ENCODE measurements at regions not wholly inside any gene's neighbourhood (a gene's known extent, or its start where the extent isn't known, plus 50 kb on each side); places are given as distances from the start of the nearest gene placed in this dataset.

DNA sequence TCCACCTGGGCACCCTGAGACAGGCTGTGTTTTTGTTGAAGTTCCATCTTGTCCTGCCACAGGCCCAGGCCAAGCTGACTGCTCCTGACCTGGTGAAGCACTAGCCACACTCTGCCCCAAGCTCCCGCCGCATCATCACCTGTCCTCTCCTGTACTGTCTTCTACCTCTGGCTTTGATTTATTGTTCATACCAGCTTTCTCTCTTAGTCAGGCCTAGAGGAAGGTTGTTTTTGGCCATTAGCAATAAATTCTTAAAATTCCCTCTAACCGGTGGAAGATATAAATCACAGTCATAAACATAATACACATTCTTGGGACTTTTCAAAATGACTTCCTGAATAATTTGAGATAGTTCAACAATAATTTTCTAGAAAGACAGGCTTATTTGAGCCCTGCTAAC lies 169.4 kb downstream of the DAD1 start:
- no peak for DNase-seq (ENCODE audit: extremely low read depth in 1 of 2, low read depth in 1 of 2)

DNA sequence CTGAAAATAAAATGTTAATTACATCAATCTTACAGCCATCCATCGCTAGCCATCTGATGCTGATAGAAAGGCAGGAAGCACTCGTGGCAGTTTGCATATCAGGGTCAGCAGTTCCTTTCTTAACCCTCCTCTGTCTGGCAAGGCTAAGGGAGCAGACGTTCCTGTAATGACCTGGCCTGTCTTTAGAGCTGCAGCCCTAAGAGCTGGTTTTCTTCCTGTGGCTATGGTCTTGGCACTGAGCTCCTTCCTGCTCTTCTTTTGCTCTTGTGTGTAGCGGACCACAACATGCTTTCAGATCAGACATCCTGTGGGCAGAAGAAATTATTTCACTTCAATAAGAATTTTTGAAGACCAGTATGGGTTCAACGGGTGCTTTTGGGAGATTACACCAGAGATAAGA lies 170.4 kb downstream of the DAD1 start:
- no peak for DNase-seq (ENCODE audit: extremely low read depth in 1 of 2, low read depth in 1 of 2)

DNA sequence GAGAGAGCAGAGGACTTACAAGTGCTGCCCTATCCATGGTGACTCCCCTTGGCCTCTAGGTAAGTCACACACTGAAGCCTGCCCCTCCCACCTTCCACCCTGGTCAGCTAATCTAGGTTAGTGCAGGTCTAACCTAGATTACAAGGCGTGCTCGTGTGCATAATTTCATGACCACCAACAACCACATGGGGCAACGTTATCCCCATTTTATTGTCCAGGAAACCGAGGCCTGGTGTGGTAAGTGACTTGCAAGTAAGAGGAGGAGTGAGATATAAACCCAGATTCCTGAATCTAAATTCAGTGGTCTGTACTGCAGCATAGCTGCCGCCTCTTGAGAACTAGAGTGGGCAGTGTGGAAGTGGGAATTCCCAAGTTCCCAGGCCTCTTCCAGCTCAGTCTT lies 171.1 kb downstream of the DAD1 start:
- DNase-seq (ENCODE audit: extremely low read depth in 1 of 2, low read depth in 1 of 2): no peak

DNA sequence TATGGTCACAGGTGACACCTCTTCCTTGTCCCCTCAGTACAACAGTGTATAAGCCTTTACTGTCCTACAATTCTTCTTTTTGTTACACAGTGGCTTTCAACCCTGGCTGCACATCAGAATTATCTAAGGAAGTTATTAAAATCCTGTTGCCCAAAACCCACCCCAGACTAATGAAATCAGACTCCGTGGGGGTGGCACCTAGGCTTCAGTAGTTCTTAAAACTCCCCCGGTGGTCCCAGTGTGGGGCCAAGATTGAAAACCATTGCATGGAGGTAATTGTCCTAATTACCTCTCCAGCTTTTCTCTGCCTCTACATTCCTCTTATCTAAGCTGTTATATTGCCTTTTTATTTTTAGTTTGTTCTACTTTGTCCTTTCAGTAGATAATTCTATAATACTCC lies 172.8 kb downstream of the DAD1 start:
- no peak for DNase-seq (ENCODE audit: extremely low read depth in 1 of 2, low read depth in 1 of 2)

DNA sequence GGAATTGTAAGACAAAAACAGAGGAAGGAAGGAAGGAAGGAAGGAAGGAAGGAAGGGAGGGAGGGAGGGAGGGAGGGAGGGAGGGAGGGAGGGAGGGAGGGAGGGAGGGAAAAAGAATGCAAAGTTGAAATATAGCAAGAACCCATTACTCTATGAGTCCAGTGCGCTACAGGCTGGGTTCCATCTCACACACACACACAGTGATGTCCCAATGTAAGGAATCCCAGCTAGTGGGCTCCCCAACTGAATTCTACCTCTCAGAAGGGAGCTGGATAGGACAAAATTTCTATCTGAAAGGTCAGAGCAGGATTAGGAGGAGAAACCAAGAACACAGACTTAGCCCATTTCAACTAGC lies 173.4 kb downstream of the DAD1 start:
- no peak for DNase-seq (ENCODE audit: extremely low read depth in 1 of 2, low read depth in 1 of 2)

DNA sequence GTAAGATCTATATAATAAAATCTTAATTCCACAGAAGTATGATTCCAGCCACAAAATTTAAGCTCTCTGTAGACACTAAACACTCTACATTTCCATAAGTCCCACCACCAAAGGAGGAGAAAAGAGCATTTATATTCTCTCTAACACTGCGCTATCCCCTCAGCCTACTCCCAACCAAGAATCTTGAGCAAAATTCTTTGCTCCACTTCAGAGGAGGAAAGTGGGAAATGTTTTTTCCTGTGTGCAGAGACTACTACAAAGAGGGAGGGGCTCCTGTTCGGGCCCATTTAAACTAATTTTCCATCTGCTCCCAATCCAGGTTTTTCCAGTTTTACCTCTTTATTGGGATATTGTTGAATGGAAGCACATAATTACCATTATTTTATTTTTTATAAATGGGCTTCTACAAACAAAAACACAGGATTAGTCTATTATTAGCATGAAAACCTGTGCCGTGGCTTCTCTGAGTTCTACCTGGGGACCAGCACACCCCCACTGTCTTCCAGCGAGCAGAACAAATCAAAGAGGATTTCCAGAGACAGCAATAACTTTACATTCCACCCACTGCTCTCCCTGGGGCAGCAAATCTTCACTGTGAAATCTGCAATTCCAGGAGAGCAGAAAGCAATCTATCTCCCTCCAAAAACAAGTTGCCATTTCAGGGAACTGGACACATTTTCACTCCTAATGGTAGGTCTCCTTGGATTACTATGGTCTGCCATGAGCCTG lies 174.0 kb downstream of the DAD1 start:
- no peak for DNase-seq (ENCODE audit: extremely low read depth in 1 of 2, low read depth in 1 of 2)

DNA sequence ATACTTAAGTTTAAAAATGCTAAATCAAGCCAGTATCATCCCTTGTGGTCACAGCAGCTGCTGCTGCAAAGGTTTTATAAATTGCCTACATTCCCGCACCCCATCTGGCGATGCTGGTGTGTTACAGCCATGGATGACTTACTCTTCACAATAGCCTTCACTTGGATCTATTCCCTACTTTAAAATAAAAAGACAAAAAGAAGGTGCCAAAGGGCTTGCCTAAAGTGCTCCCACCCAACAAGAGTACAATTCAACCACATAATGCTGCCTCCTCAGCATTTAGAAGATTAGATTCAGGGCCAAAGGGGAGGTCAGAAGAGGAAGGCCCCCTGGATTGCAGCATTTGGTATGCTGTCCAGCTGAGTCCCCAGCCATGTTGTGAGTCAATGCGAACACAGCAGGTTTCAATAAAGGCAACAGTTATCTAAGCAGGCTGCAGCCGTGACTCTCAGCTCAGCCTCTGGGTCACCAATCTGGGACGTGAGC lies 176.1 kb downstream of the DAD1 start:
- no peak for DNase-seq (ENCODE audit: extremely low read depth in 1 of 2, low read depth in 1 of 2)

DNA sequence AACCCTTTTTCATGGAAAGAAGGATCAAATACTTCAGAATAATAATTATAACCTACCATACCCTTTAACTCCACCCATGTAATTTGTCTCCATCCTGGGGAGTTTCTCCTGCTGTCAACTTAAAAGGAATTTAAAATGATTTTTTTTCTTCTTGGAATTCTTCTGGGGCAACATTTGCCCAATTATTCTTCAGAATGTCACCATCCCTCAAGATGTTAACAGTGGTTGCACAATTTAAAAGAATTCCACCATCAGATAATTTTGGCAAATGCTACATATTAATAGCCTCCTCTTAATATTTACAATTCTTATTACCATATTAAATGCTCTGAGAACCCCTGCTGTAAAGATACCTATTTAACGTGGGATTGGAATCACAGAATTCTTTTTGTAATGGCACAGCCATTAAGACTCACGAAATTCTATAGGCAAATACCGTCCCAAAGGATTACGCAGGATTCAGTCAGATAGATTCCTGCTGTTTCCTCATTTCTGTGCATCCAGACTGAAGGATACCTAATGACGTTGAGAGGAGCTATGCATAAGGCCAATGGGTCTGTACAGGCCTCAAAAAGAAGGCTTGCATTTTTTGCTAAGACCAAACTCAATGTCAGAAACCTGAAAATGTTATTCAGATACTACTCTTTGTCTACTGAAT lies 177.5 kb downstream of the DAD1 start:
- DNase-seq (ENCODE audit: extremely low read depth in 1 of 2, low read depth in 1 of 2): no peak

DNA sequence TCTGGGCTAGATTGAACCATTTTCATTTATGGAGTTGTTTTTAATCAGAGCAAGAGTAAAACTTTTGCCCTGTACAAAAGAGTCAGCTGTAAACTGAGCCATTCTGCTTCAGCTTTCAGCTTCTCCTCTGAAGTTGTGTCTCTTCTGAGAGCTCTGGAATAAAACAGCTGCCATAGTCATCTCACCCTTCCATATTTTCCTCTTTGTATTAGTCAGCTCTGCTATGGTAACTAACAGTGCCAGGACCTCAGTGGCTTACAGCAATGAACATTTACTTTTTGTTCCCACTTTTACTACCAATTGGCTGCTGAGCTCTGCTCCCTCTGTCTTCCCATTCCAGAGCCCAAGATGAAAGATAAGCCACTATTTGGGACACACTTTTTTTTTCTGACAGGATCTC lies 178.5 kb downstream of the DAD1 start:
- DNase-seq (ENCODE audit: extremely low read depth in 1 of 2, low read depth in 1 of 2): no peak

DNA sequence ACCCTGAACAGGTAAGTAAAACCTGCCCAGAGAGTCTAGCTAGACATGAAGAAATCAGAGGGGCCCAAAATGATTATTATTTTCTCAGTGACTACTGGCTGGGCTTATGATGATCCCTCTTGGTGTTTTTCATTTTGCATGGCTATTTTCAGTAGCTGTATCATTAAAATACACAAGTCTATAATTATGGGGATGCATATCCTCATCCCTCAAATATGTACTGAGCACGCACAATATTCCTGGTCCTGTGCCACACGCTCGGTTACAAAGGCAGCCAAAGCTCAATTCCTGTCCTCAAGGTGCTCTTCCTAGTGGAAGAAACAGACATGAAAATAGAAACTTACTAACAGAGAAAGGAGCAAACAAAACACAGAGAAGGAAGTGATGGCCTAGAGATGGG lies 180.0 kb downstream of the DAD1 start:
- no peak for DNase-seq (ENCODE audit: extremely low read depth in 1 of 2, low read depth in 1 of 2)

DNA sequence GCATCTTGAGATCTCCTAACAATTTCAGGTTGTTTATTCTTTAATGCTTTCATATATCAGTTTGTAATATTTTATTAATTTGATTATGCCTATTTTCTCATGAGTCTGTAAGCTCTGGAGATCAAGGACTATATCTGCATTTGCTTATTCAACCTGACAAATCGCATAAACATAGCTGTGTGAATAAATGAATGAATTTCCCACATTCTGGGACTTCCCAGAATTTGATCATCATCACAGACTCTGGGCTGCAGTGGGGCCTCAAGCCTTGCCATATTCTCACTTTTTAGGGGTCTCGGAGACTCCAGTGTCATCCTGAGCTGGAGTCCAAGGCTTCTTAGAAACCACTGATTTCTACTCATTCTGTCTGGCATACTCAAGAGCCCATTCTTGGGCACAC lies 180.5 kb downstream of the DAD1 start:
- no peak for DNase-seq (ENCODE audit: extremely low read depth in 1 of 2, low read depth in 1 of 2)

DNA sequence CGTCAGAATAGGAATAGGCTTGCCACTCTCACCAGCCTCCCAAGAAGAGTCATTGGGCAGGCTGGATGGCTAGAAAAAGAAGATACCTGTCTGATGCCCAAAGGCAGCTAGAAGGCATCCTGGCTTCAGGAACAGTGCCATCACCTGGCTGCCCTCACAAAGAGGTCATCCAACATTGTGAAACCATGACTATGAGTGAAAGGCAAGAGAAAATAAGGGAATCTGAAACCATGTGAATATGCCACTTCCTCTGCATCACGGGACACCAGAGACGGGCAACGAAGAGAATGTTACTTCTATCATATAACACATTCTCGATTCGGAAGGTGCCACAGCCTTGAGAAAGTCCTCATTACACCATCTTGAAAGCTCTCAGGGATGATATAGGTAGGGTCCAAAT lies 182.0 kb downstream of the DAD1 start:
- DNase-seq (ENCODE audit: extremely low read depth in 1 of 2, low read depth in 1 of 2): no peak

DNA sequence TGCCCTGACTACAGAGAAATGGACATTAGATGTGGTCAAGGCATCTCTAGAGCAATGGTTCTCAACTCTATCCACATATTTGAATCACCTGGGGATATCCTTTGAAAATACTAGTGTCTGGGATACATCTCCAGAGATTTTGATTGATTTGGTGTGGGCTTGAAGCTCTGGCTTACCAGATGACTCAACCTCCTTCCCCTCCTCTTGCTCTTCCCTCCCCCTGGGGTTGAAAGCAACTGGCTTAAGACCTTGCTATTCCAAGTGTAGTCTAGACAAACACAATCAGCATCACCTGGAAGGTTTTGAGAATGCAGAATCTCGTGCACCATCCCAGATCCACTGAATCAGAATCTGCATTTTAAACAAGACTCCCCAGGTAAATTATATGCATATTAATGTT lies 183.8 kb downstream of the DAD1 start:
- no peak for DNase-seq (ENCODE audit: extremely low read depth in 1 of 2, low read depth in 1 of 2)

DNA sequence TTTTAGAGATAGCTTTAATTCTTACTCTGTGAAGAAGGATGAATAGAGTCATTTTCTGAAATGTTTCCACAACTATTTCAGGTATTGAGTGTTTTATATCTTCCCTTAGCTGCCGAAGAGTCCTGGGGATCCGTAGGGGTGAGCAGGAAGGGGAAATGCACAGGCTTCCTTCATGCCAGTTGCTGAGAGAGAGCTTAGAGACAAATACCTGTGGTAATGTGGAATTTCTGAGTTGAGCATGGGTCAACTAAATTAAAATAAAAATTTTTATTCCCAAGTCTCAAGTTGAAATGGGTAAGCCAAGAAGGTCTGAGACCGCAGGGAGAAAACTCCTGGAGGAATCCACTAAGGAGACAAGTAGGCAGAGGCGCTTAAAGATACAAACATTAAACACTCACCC lies 185.7 kb downstream of the DAD1 start:
- no peak for DNase-seq (ENCODE audit: extremely low read depth in 1 of 2, low read depth in 1 of 2)

DNA sequence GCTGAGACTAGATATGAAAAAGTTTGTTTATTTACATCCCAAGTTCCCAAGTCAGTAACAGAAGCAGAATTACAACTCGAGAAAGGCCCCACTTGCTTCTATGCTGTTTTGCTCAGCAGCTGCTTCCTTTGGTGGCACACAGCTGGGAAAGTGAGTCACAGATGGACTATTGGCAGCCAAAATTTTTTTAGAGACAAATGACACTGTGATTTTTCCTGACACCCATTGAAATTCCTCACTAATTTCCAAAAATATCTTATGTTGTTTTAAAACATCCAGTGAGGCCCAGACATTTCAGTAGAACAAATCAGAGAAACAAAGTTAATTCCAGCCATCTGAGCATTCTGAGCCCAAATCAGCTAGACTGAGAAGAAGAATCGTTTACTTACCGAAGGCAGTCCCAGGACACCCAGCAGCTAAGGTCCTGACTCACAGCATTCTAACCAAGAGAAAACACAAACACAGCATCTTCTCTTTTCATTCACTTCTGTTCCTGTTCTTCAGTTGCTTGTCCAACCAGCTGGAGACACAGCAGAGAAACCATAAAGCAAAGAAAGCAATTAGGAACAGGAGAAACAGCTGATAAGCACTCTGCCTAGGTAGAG lies 188.3 kb downstream of the DAD1 start:
- DNase-seq (ENCODE audit: extremely low read depth in 1 of 2, low read depth in 1 of 2): no peak

DNA sequence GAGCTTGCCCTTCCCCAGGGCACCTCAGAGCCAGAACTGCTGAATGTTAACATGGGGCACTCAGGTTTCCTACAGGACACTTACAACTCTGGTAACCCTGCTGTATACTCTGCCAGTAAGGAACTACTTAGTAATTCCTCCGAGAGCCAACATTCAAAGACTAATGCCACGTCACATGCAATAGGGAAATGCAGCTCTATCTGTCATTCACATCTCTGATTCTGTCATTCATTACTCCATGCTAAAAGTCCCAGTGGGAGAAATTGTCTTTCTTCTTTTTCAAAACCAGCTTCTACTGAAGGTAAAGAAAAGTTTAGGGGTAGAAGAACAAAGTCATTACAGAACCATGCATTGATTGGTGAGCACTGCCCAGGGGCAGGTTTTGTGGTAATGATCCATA lies 189.2 kb downstream of the DAD1 start:
- DNase-seq (ENCODE audit: extremely low read depth in 1 of 2, low read depth in 1 of 2): no peak

DNA sequence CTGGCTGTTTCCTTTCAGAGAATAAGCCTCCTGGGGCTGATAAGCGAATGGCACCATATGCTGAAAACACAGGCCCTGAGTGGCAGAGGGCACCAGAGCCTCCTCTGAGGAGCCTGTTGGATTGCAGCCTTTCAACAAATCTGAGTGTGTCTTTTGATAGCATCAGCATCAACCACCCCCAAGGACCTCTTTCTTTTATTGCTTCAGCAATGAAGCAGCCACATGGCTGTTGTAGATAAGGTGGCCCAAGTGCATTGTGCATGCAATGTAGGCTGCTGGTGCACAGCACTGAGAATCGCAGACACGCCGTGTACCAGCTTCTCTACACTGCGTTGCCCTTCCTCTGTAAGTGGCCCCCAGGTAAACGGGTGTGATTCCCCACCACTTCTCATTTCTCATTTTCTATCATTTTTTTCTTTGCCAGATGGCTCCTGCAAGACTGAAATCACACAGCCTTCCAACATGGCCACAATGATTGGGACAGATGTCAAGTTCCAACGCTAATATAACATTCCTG lies 191.7 kb downstream of the DAD1 start:
- DNase-seq (ENCODE audit: extremely low read depth in 1 of 2, low read depth in 1 of 2): no peak

DNA sequence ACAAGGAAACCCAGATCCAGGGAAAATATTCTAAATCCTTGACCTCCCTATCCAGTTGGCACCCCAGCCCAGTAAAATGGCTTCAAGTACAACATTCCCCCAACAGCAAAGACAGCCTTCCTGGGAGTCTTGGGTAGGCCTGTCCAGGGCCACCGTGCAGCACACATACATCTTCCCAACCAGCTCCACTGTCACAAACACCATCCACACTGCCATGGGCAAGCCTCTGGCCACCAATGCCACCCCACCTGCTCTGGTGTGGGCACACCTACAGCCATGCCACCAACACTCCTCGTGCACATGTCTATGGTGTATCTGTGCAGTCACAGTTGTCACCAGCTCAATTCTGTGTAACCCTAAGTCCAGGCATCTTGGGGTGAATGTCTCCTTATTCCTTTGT lies 193.2 kb downstream of the DAD1 start:
- DNase-seq (ENCODE audit: extremely low read depth in 1 of 2, low read depth in 1 of 2): no peak

DNA sequence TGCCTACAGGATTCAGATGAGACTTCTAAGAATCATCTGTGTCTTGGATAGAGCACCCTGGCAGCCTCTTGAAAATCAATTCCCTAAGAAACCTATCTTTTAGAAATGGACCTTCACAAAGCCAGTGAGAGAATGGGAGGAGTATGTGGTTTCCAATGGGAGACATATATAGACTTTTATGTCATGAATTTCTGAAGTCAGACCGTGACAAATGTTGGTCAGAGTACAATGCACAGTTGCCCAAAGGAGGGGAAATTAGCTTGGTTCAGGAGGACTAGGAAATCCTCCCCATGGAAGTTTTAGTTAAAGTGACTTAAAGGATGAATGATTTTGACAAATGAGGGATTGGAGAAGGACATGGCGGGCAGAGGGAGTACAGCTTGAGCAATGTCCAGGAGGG lies 194.4 kb downstream of the DAD1 start:
- DNase-seq (ENCODE audit: extremely low read depth in 1 of 2, low read depth in 1 of 2): no peak

DNA sequence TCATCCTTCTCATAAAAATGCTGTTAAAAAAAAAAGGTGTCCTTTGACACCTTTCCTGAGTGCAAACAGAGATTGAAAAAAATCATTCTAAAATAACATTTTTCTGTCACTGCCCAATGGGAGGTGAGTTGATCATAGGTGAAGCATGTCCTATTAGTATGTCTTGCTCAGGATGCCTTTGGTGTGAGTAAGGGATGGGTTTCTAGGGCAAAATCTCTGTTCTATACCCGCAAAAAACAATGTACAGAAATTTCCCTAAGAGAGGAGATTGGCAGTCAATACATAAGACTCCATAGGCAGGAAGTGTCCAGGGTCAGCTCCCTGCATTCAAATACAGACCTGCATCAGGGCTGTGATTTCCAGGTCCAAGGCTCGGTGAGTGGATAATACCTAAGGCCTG lies 195.2 kb downstream of the DAD1 start:
- DNase-seq (ENCODE audit: extremely low read depth in 1 of 2, low read depth in 1 of 2): no peak

DNA sequence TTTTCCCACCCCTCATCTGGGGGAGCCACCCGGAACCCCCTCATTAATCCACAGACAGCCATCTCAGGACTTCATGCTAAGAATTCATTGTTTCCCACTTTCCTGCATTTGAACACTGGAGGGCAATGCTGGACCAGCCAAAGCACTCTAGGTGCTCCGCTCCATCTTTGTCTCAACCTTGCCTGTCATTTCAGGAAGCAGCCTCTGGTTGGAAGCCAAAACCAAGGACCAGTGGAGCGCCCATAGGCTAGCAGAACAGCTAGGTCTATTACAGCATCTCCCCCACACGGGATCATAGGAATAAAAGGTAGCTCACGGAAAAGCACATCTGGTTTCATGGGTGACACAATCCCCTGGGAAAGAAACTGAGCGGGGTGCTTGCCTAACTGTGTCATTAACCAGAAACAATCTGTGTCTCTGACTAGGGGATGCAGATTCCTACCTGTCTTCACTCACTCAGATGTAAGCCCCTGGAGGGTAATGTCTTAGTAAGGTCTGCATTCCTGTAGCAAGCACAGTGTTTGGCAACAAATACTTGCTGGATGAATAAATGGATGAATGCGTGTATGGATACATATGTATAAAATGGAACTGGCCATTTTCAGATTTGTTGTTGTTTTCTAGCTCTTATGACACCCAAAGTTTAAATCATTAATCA lies 197.0 kb downstream of the DAD1 start:
- DNase-seq (ENCODE audit: extremely low read depth in 1 of 2, low read depth in 1 of 2): no peak
